ENCODE measurements at regions not wholly inside any gene's neighbourhood (a gene's known extent, or its start where the extent isn't known, plus 50 kb on each side); places are given as distances from the start of the nearest gene placed in this dataset.
"Not testable (repeated sequence)": the region's sequence is repeated elsewhere in the genome, so short reads cannot be mapped to it uniquely, and the experiment has no call there.

DNA sequence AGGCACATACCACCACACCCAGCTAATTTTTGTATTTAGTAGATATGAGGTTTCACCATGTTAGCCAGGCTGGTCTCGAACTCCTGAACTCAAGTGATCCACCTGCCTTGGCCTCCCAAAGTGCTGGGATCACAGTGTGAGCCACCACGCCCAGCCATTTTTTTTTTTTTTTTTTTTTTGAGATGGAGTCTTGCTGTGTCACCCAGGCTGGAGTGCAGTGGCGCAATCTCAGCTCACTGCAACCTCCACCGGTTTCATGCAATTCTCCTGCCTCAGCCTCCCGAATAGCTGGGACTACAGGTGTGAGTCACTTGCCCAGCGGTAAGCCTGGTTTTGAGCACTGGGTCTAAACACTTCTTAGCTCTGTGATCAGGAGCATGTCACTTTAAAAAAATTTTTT lies 84.3 kb upstream of the ATF7IP2 start:
- TF ChIP-seq, protein P1, sequence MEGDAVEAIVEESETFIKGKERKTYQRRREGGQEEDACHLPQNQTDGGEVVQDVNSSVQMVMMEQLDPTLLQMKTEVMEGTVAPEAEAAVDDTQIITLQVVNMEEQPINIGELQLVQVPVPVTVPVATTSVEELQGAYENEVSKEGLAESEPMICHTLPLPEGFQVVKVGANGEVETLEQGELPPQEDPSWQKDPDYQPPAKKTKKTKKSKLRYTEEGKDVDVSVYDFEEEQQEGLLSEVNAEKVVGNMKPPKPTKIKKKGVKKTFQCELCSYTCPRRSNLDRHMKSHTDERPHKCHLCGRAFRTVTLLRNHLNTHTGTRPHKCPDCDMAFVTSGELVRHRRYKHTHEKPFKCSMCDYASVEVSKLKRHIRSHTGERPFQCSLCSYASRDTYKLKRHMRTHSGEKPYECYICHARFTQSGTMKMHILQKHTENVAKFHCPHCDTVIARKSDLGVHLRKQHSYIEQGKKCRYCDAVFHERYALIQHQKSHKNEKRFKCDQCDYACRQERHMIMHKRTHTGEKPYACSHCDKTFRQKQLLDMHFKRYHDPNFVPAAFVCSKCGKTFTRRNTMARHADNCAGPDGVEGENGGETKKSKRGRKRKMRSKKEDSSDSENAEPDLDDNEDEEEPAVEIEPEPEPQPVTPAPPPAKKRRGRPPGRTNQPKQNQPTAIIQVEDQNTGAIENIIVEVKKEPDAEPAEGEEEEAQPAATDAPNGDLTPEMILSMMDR (IDR thresholded peaks at IDR 0.05), result not testable (repeated sequence)
- TF ChIP-seq POLR2A (IDR thresholded peaks at IDR 0.05); POLR2AphosphoS5 (IDR thresholded peaks at IDR 0.05; ENCODE audit: insufficient read depth in 1 of 2, low read depth in 1 of 2): not testable (repeated sequence)
